Ramos (cell line): ENCODE measurements at regions not wholly inside any gene's neighbourhood (a gene's known extent, or its start where the extent isn't known, plus 50 kb on each side); places are given as distances from the start of the nearest gene placed in this dataset.
"Not testable (repeated sequence)": the region's sequence is repeated elsewhere in the genome, so short reads cannot be mapped to it uniquely, and the experiment has no call there.

Source experiments
- in situ Hi-C: fragments of 300-500 bp; cut with MboI; formaldehyde crosslinking; loops from one replicate; pipeline ENCODE4 v1.14.3; 2022; ENCODE audit warnings: low sequenced_read_pairs; ENCODE audit not compliant: unreplicated experiment

DNA sequence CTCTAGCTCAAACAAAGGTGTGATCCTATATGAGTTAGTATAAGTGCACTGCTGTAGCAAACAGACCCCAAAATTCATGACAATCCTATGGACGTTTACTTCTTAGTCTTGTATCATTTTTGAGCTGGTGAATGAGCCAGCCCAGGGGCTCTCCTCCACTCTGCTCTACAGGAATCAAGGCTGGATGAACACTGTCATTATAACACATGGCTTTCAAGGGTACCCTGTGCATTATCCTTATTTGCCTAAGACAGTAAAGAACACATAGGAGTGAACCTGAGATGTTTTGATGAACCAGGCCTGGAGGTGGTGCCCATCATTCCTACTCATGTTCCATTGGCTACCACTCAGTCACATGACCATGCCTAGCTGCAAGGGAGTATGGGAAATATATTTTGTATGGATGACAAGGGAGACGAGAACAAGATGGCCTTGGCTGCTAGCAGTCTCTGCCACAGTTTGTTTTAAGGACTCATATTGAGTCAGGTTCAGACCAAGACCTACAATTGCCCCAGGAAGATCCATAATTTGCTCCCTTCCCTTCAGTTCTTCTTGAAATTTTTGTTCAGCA lies 107.4 kb upstream of the HES1 start:
- in situ Hi-C loops = no loop called here

DNA sequence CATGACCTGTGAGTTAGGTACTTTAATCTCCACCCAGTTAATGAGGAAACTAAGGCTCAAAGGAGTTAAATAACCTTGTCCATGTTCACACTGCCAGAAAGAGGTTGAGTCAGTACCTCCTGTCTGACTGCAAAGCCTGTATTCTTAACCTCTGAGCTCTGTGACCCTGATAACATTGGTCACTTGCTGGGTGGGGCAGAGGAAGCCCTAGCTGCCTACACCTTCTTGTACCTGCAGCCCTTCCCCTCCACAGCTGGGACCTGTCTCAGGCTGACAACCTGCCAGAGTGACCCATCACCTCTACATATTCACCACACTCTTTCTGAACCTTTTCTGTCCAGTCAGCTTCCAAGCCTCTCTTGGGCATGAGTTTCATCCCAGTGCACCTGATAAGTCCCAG lies 106.1 kb upstream of the HES1 start:
- in situ Hi-C loops = no loop called here

DNA sequence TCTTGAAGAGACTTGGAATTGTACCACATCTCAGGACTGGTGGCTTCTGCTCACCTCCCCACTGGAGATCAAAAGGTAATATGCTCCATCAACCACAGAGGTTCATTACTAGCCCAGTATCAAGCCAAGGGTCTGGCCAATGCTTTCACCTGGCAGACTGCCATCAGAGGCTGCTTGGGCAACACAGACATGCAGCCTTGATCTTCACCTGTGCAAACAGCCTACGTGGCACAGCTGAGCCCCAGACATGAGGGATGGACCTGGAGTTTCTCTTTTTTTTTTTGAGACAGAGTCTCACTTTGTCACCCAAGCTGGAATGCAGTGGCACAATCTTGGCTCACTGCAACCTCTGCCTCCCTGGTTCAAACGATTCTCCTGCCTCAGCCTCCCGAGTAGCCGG lies 105.6 kb upstream of the HES1 start:
- in situ Hi-C loops = no loop called here

DNA sequence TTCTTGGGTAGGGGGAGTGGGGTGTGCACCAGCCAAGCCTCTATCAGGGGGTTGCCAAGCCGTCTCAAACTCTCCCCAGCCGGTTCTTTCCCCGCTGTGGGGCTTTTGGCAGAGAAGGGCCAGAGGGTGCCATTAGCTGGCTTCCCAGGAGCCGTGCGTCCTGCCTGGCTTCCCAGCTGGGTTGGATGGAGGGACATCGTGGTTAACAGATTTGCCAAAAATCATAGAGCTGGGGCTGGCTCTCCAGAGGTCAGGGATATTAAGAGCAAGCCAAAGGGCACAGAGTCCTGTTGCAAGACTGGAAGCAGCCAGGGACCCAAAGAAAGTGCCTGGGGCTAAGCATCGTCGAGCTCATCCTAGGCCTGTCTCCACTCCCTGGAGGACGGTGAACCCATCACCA lies 104.6 kb upstream of the HES1 start:
- in situ Hi-C loops = no loop called here

DNA sequence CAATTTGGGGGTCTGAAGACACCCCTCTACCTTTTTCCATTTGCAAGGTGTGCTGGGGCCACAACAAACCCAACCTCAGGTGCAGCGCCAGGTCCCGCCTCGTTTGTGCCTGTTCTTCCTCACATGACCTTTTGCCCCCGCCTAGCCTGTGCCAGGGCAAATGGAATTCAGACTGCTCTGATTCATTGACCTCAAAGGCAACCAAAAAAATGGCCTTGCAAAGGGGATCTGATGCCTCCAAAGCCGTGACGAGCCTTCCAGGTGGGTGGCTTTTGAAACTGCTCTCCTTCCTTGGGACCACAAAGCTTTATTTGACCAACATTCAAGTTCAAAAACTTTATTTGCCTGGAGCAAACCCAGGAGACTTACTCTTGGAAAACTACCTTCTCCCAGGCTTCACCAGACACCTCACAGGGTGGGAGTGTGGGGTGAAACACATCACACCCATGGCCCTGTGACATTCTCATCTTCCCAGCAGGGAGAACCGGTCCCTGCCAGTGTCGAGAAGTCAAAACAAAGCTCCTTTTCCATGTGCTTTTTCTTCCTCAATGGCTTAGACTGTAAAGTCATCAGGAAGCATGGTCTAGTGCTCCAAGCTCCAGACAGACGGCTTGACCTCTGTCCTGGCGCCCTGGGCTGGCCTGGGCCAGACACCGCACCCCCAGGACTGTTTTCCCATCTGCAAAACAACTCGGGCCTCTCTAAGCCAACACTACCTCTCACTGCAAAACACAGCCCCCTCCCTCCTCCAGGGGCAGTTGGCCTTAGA lies 103.9 kb upstream of the HES1 start:
- in situ Hi-C loops = no loop called here

DNA sequence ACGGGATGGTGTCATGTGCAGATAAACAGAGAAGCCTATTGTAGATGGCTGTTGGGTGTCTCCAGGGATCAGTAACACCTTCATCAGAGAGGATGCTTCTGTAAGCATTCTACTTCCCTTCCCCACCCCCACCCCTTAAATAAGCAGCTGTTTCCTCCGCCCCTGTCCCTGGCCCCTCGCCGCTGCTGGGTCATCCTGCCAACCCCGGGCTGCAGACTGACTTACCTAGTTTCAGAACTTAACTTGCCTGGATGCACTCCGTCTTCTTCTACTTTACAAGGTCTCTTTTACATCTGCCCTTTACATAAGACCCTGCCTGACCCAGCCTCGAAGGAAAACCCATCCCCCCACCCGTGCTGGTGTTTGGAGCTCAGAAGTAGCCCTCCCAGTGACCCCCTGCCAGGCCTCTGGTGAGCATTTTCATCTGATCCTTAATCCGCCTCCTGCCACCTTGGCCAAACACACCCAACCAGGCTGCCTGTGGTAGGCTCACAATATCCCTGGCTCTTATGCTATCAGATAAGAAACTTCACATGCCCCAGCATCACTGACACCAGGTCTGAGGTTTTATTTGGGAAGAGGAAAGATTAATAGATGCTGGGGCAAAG lies 103.0 kb upstream of the HES1 start:
- in situ Hi-C loops = no loop called here

DNA sequence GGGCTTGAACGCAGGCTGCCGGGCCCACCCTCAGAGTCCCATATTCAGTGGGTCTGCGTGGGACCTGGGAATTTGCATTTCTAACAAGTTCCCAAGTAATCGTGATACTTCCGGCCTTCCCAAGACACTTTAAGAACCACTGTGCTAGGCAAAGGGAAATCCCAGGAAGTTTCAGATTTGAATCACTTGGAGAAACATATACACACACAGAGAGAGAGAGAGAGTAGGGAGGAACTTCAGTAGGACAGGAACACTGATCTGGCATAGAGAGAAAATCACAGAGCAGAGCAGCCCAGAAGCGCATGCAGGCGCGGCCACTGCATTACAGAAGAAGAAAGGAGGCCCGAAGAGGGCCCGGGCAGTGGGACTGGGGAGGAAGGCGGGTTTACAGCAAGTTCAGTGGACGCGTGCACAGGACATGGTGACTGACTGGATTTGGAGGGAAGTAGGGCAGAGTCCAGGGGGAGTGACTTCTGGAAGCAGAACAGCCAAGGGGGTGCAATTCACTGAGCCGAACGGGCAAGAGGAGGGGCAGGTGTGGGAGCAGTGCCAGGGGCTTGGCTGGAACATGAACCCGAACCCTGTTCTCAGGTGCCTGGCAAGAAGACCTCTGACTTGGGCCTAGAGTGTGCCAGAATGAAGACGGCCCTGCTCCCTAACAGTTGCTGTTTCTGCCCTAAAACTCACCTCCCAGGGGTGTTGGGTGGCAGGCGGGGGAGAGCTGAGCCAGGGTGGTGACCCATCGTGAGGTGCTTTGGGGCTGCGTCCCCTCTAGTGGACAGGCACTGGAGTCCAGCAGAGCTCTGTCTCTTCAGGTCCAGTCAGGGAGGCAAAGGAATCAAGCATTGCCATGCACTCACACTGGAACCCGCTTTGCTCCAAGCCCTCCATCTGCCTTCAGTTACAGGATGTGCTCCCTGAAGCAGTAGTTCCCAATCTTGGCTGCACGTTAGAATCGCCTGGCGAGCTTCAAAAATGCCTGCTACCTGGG lies 101.3 kb upstream of the HES1 start:
- in situ Hi-C loops = no loop called here

DNA sequence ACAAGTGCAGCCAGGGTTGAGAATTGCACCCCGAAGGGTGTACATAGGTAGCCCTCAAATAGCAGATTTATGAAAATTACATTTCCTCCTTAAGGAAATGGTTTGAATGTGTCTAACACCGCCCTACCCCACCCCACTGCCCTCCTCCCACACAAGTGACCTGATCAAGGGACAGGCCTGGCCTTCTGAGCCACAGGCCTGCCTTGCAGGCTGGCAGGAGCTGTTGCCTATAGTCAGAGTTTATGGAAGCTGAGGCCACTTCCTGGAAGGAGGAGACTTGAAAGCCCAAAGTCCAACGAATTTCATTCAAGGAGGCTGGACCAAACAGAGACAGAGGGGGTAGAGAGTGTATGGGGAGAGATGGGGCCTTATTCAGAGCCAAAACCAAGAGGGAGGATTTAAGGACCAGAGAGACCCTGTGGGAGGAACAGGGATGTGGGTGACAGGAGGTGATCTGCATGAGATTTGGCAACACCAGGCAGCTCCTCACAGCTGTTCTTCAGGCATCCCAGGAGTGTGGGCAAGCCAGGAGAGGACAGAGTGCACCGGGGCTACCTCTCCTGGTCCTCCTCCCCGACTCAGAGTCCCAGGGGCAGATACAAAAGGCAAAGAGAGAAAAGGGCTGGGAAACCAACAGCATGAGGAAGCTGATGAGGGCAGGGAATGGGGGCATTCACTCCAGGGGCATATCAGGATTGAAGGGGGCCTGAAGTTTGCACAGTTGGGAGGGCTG lies 100.4 kb upstream of the HES1 start:
- in situ Hi-C loops = no loop called here

DNA sequence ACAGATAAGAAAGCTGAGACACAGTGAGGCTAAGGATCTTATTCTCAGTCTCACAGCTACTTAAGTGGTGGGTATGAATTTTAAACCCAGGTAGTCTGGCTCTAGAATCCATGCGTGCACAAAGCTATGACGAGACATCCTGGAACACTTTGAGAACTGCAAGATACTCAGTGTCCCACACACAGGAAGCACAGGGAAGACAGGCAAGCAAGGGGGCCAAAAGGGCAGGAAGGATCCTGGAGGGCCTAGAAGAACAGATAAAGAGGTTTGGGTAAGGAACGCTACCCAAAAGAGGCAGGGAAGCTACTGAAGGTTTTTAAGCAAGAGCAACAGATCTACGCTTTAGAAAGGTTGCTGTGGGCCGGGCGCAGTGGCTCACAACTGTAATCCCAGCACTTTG lies 99.1 kb upstream of the HES1 start:
- in situ Hi-C loops = no loop called here

DNA sequence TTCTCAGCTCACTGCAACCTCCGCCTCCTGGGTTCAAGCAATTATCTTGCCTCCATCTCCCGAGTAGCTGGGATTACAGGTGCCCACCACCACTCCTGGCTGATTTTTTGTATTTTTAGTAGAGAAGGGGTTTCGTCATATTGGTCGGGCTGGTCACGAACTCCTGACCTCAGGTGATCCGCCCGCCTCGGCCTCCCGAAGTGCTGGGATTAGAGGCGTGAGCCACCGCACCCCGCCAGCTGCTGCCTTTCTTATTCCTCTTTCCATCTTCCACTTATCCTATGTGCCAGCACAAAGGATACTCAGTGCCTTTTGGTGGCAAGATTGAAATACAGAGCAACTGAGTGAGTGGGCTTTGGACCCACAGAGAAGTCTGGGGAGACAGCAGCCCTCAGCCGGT lies 97.6 kb upstream of the HES1 start:
- in situ Hi-C loops = not testable (repeated sequence)

DNA sequence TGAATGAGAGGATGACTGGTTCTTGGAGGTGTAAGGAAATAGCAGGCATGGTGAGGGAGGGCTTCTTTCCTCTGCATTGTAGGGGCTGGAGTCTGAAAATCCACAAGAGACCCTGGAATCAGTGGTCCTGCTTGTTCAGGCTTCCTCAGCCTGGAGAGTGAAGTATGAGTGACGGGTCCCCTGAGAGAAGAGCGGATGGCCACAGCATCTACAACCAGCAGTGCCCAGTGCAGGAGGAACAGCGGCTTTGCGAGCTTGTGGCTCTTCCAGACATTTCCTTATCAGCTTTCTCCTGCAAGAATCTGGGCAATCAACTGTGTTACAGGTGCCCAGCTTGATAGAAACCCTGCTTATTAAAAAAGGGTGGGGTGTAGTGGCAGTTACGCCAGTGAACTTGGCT lies 97.0 kb upstream of the HES1 start:
- in situ Hi-C loops = no loop called here

DNA sequence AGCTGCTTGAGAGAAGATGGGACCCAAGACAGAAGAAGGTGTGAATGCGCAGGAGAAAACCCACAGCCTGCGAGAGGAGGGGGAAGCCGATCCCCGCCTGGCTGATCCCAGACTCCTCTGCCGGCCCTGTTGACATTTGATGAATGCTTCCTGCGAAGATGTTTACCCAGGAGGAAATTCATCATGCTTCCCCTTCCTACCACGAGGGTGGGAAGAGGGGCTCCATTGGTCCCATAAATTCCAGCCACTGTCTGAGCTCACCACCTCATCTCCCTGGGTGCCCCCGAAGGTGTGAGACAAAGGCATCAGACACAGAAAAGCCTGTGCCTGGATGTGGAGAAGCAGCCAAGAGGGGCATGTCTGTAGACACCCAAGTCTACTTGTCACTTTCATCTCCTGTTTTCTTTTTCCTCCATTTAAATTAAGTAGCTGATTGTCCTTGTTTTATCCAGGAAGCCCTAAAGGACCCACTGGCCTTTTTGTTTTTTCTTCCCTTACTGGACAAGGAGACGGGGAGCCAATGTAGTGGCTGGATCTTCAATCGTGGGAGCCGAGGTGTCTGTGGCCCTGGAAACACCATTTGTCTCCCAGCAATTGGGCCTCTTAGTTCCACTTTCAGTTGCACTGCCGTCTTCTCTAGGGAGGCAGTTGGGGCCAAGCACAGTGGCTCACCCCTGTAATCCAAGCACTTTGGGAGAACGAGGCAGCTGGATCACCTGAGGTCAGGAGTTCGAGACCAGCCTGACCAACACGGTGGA lies 95.3 kb upstream of the HES1 start:
- in situ Hi-C loops = no loop called here

DNA sequence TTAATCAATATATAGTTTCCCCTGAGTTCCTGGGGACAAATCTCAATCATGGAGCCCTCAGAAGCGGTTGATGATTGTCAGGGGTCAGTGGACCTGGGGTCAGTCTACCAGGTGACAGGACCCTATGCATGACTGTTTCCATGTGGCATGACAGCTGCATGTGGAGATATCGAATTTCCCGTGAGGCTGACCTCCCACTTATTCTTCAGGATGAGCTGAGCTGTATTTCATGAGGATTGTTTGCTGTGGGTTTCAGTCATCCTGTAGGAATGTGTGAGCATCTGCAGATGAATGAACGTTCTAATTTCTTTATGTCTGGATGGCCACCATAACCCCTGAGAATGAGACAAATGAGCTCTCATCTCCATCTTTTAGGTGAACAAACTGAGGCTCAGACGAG lies 93.0 kb upstream of the HES1 start:
- in situ Hi-C loops = no loop called here

DNA sequence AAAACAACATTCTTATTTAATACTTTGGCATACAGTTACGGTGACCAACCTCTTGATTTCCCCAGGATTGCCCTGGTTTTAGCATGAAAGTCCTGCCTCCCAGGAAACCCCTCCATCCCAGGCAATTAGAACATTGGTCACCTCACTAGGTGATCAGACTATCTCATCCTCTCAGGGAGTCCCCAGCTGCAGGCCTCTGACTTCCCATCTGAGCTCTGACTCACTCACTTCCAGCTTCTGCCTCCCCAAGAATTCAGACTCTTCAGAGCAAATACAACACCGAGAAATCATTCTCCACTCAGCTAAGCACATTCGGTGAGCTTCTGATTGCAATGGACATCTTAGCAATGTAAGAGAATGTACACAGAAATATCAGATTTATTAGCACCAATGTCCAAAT lies 92.4 kb upstream of the HES1 start:
- in situ Hi-C loops = no loop called here

DNA sequence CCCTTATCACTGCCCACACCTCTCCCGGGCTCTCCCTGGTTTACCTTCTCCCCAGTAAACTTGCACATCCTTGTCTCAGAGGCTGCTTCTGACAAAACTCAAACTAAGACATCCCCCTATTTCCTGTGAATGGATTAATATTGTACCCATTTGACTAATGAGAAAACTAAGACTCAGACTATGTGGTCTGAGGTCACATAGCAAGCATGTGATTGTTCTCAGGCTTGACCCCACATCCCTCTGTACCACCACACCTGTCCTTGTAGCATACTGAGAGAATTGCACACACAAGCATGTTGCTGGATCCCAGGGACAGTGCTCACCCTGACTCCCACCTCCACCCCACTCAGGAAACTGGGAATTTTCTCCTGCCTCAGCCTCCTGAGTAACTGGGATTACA lies 90.7 kb upstream of the HES1 start:
- in situ Hi-C loops = no loop called here

DNA sequence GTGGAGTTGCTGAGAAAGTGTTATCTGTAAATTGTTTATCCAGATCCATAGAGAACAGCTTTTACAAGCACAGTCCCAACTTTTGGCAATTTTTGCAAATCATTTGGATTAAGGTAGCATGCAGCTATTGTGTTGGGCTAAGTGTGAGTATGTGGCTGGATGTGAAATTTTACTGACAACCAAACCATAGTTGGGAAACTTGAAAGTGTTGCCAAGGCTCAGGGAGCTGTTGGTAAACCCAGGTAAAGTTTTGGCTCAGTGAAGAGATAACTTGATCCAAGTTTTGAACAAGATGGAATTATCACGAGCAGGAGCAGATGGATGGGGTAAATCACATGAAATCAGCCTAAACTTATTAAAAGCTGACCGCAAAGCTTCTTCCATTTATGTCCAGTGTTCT lies 90.0 kb upstream of the HES1 start:
- in situ Hi-C loops = no loop called here

DNA sequence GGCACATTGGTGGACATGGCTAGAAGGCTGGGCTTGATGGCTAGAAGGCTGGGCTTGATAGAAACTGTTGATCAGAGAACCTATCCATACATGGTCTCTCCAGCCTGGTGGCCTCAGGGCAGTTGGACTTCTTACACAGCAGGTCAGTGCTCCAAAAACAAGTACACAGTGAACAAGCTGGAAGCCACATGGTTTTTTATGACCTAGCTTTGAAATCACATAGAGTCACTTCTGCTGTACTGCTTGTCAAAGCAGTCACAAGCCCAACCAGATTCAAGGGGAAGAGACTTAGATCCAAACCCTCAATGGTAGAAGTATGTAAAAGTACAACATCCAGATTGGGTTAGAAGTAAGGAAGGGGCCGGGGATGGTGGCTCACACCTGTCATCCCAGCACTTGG lies 89.4 kb upstream of the HES1 start:
- in situ Hi-C loops = no loop called here

DNA sequence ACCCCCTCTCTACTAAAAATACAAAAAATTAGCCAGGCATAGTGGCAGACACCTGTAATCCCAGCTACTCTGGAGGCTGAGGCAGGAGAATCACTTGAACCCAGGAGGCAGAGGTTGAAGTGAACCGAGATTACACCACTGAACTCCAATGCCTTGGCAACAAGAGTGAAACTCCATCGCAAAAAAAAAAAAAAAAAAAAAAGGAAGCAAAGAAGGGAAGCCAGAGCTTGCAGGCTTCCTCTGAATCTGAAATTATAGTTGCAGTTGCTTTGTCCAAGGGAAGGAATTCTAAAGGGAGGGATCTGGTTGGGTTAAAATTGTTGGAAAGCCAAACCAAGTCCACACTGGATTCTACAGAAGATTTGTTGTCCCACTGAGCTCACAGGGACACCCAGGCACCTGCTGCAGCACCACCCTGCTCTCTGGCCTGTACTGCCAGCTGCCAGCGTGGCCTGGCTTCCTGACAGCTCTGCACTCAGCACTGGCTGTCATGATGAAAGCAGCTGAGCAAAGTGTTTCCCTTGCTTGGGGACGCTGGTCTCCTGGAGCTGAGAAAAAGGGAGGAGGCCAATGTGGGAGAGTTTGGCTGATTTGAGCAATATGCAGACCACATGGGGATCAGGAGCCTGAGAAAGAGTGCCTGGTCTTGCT lies 88.8 kb upstream of the HES1 start:
- in situ Hi-C loops = no loop called here

DNA sequence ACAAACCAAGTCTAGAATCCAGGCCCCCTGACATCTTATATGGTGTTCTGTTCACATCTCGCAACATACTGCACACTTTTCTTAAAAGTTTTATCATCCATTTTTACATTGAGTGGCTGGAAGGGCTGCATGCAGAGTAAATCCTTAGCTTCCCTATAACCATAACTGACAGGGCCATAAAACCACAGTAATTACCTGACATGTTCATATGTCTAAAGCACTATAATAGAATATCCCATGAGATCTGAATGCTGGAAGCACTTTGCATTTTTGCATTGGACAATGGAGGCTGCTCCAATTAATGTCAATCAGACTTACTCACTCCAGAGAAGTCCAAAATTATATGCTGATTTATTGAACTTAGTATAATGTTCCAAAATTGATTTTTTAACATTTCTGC lies 86.6 kb upstream of the HES1 start:
- in situ Hi-C loops = no loop called here
